Tibial artery (tissue), 4 donors: ENCODE measurements at regions not wholly inside any gene's neighbourhood (a gene's known extent, or its start where the extent isn't known, plus 50 kb on each side); places are given as distances from the start of the nearest gene placed in this dataset.

Experiments
- DNase-seq, 2 donors: peaks; one replicate each; pipeline ENCODE4 v3.0.0-alpha.2; 2019
- H3K27ac ChIP-seq, 2 donors: fragments of 200-600 bp; sonication (generic) in 1 of 2; 1 replicate in 1 of 2; 2 replicates in 1 of 2; pipeline ENCODE4 v1.5.1; 2018 to 2019; ENCODE audit warnings: mild to moderate bottlenecking in 1 of 2
- H3K27me3 ChIP-seq, 2 donors: fragments of 200-600 bp; sonication (generic) in 1 of 2; one replicate each; pipeline versions ENCODE4 v1.5.1 to v1.6.0; 2016 to 2019
- H3K36me3 ChIP-seq, 3 donors: fragments of 200-600 bp; sonication (generic) in 2 of 3; one replicate each; pipeline ENCODE4 v1.5.1; 2016 to 2019; ENCODE audit warnings: mild to moderate bottlenecking in 2 of 3
- H3K4me1 ChIP-seq, 4 donors: fragments of 200-600 bp; sonication (generic) in 2 of 4; 1 replicate in 3 of 4; 2 replicates in 1 of 4; pipeline ENCODE4 v1.5.1; 2016 to 2019
- H3K4me3 ChIP-seq, 2 donors: fragments of 200-600 bp; sonication (generic) in 1 of 2; 1 replicate in 1 of 2; 2 replicates in 1 of 2; pipeline ENCODE4 v1.5.1; 2018 to 2019; ENCODE audit warnings: mild to moderate bottlenecking in 2 of 2
- H3K9me3 ChIP-seq, 3 donors: fragments of 200-600 bp; sonication (generic) in 1 of 3; one replicate each; pipeline ENCODE4 v1.5.1; 2016 to 2019
- CTCF ChIP-seq, 2 experiments: fragments of 200-600 bp in 1 of 2; fragments of 450-650 bp in 1 of 2; IDR thresholded peaks; one replicate each; pipeline ENCODE4 v1.5.1; 2017 to 2019; ENCODE audit warnings: antibody characterized with exemption in 2 of 2, mild to moderate bottlenecking in 1 of 2, moderate library complexity in 1 of 2
- intact Hi-C: fragments of 100-400 bp; cut with DNase I; formaldehyde crosslinking; loops from one replicate; pipeline ENCODE4 v1.15.0; 2023; ENCODE audit warnings: low total_unique reads

- no peaks in the 10 kb centered on the region for H3K9me3 ChIP-seq
- H3K4me3 ChIP-seq: no peak overlapping the region
- DNase-seq: no peak
- H3K36me3 ChIP-seq: no peaks in the 10 kb centered on the region
- TF ChIP-seq CTCF (IDR thresholded peaks at IDR 0.05): no peak
- intact Hi-C loops: no loop called here
- H3K27me3 ChIP-seq: no peaks in the 10 kb centered on the region
- H3K27ac ChIP-seq: no peak overlapping the region
- no peaks in the 10 kb centered on the region for H3K4me1 ChIP-seq
Measured at GRCh38 chr2:220445429-220446105, 818.1 kb downstream of the SLC4A3 start.

GRCh38 chr2:220446106-220446712 is 818.8 kb downstream of the SLC4A3 start:
- Histone ChIP-seq H3K4me1 (no peaks in the 10 kb centered on the region), H3K36me3 (no peaks in the 10 kb centered on the region), H3K9me3 (no peaks in the 10 kb centered on the region), H3K4me3 (no peak overlapping the region), H3K27ac (no peak overlapping the region), H3K27me3 (no peaks in the 10 kb centered on the region)
- TF ChIP-seq CTCF (IDR thresholded peaks at IDR 0.05): no peak
- intact Hi-C loops: no loop called here
- DNase-seq: no peak

GRCh38 chr2:220450846-220451245 is 823.4 kb downstream of the SLC4A3 start:
- DNase-seq: no peak
- Histone ChIP-seq H3K9me3 (no peaks in the 10 kb centered on the region), H3K27ac (no peak overlapping the region), H3K36me3 (no peaks in the 10 kb centered on the region), H3K4me3 (no peak overlapping the region), H3K27me3 (no peaks in the 10 kb centered on the region), H3K4me1 (no peaks in the 10 kb centered on the region)
- TF ChIP-seq CTCF (IDR thresholded peaks at IDR 0.05): no peak
- intact Hi-C loops: no loop called here

- Histone ChIP-seq H3K9me3 (no peaks in the 10 kb centered on the region), H3K27ac (no peak overlapping the region), H3K4me3 (no peak overlapping the region), H3K4me1 (no peaks in the 10 kb centered on the region), H3K36me3 (no peaks in the 10 kb centered on the region), H3K27me3 (no peaks in the 10 kb centered on the region)
- no peak for DNase-seq
- no peak for TF ChIP-seq CTCF (IDR thresholded peaks at IDR 0.05)
- intact Hi-C loops: no loop called here
Measured at GRCh38 chr2:220451438-220451837, 824.0 kb downstream of the SLC4A3 start.

- Histone ChIP-seq H3K36me3 (no peaks in the 10 kb centered on the region), H3K27me3 (no peaks in the 10 kb centered on the region), H3K9me3 (no peaks in the 10 kb centered on the region), H3K4me3 (no peak overlapping the region), H3K4me1 (no peaks in the 10 kb centered on the region), H3K27ac (no peak overlapping the region)
- no peak for TF ChIP-seq CTCF (IDR thresholded peaks at IDR 0.05)
- DNase-seq: no peak
- intact Hi-C loops: no loop called here
Measured at GRCh38 chr2:220452561-220452960, 825.1 kb downstream of the SLC4A3 start.
